ENCODE measurements at regions not wholly inside any gene's neighbourhood (a gene's known extent, or its start where the extent isn't known, plus 50 kb on each side); places are given as distances from the start of the nearest gene placed in this dataset.

DNA sequence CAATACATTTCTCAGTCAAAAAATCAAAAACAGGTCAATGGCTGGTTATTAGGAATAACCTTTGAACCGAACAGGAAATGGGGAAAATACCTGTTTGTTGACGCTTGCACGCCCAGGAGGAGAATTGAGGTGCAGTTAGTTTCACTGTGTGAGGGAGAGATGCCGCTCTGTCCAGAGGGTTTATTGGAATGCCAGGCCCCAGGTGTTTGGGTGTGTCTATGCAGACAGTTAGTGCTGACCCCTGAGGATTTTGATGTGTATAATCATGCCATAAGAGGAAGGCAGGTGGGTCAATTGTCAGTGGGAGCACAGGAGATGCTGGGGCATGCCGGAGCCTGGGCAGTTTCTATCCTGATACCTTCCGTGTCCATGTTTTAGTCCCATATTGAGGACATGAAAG lies 100.8 kb upstream of the DIO3 start:
- no peak for ATAC-seq

DNA sequence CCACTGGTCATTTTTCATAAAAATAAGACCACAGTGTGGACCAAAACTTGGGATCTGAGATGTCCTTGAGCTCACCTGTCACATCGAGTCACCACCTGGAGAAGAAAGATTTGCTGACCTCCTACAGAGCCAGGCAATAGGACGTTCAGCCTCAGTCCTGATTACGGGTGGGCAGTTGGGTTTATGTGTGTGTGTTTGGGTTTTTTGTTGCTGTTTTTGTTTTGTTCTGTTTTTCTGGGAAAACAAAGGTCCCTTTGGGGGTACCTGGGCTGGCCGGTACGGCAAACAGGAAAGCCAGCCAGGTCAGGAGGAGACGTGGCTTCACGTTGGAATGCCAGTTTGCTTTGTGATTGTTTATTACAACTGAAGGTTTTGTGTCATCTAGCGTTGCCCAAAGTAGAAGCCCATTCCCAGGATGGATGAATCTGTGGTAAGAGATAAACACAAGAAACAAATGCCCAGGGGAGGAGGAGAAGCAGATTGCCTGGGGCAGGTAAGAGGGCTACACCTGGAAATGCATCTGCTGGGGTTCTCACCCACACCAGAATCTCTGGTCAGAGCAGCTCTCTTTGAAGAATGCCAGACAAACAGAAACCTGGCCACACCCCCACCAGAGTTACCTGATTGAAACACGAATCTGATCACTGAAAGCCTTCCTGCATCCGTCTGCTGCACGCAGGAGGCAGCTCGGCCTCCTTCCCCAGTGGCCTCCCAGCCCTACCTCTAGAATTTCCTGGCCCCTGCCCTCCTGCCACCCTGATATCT lies 100.1 kb upstream of the DIO3 start:
- ATAC-seq, result no peak

DNA sequence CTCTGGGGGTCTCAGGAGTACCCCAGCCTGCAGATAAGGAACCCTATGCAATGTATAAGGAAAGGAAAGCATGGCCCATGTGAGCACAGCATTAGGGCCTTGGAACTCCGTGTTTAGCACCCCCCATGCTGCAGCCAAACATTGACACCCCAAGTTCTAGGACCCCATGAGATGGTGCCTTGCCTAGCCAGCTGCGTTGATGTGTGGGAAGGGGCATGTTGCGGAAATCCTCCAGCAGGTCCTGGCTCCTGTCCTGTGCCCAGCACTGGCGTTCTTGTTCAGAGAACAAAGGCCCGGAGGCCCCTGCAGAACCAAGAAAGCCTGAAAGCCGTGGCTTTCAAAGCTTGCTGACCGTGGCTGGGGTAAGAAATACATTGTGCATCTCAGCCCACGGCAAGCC lies 99.4 kb upstream of the DIO3 start:
- ATAC-seq, result no peak

DNA sequence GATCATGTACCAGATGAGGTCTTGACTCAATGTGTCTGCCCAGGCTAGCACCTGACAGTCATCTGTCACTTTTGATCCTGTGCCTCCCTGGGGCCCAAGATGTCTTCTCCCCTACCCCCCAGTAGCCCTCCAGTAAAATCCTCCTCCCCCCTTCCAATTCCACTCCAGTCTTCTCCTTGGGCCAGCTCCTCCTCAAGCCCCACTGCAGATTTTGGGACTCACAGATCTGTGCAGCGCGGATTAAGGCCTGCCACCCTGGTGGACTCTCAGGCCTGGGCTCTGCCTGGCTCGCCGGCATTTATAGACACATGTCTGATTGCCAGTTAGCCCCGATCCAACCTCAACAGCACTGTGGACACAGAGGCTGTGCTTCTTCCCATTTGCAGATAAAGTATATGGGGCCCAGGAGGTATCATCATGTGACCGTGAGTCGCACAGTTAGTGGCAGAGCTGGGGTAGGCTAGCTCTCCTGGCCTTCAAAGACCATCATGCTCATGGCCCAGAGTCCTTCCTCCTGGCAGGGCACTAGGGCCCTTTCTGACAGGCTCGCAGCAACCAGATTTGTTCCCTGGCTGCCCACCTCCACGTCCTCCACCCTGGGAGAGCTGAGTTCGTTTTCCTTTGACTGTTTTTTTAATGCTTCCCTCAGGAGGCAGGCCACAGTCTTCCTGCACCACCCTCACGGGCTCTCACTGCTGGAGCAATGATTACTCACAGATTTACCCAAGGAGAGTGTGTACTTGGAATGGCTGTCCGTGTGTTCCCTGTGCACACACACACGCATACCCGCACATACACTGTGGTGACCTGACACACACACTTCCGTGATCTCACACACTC lies 98.3 kb upstream of the DIO3 start:
- ATAC-seq, result no peak

DNA sequence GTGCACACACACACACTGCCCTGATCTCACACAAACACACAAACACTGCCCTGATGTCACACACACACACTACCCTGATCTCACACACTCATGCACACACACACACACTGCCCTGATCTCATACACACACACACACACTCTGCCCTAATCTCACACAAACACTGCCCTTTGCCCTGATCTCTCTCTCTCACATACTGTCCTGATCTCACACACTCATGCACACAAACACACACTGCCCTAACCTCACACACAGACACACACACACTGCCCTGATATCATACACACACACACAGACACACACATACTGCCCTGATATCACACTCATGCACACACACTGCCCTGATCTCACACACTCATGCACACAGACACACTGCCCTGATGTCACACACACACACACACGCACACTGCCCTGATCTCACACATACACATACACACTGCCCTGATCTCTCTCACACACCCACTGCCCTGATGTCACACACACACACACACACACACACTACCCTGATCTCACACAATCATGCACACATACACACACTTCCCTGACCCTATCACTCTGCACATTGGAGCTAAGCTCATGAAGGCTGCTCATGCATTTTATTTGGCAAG lies 97.6 kb upstream of the DIO3 start:
- no peak for ATAC-seq

DNA sequence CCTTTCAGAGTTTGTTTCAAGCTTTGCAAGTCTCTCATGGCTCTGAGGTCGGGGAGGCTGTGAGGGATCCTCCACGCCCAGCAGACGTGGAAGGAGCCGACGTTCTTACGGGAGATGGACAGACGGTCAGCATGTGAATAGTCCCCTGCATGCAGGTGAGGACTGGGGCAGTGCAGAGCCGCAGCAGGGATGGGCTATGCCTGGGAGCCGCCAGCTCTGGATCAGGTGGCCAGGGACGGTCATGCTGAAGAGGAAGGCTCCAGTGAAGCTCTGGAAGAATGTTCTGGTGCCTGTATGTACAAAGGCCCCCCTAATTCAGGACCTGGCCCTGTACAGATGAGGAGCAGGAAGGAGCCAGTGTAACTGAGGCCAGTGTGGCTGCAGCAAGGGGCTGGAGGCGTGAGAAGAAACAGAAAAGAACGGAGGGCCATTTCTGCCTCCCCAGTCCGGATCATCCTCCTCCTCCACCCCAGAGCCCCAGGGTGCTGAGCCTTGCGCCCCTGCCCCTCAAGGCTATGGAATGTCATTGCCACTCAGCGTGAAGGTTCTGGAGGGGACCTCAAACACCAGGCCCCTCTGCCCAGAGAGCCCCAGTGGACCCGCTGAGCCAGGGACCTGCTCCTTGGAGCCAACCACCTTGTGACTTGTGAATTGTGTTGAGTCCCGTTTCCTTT lies 96.8 kb upstream of the DIO3 start:
- ATAC-seq, result no peak

DNA sequence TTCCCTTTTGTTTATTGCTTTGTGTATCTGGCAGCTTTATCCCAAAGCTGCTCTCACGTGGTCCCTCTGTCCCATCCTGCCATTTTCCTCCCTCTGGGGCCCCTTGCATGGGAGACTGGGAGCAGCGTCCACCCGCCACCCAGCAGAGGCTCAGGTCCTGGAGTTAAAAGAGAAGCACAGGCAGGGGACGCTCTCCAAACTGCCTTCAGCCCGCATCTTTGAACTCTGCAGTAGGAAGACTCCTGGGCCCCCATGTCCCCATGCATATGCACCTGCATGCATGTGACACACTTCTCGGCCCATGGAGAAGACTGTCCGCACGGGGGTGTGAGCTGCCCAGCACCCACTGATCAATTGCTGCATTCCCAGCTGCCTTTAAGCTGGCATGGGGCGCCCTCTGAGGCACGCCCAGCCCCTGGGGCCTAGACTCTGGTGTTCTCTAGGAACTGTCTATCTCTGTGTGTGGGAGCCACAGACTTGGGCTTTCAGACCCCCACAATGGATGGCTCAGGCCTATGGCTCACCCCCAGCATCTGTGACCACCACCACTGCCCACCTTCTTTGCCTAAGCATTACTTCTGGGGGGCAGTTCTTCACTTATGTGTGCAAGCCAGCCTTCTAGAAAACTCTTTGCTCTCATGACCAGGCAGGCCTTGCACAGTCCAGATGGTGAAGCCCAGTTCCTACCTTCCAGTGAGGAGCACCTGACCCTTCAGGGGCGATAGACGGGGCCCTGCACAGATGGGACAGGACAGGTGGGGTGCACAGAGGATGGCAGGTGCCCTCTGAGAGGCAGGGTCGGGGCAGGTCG lies 96.1 kb upstream of the DIO3 start:
- ATAC-seq, result no peak

DNA sequence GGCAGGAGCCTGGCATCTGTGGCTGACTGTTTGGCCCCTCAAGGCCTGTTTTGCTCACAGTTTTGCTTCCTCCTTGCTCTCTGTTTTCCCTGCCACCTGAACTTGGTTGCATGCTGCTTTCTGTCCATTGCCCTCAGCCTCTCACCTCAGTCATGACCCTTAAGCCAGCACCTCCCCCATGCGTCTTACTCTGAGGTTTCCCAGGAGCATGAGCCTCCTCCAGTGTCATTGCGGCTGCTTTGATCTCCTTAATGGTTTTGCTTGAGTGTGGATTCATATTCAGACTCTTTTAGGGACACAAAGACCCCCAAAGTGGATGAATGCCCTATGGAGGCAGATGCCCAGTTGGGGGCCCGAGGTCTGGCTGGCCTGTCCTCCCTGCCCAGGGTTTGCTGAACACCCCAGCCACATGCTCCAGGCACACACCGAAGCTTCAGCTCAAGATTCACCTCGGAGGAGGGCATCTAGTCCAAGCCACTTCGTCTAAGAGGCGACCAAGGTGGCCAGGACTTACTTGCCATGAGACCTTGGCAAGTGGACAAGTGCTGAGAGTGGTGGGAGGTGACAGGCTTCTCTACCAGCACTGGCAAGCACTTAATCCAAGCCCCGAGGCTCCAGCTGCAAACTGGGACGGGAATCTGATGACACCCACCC lies 95.4 kb upstream of the DIO3 start:
- ATAC-seq, result no peak

DNA sequence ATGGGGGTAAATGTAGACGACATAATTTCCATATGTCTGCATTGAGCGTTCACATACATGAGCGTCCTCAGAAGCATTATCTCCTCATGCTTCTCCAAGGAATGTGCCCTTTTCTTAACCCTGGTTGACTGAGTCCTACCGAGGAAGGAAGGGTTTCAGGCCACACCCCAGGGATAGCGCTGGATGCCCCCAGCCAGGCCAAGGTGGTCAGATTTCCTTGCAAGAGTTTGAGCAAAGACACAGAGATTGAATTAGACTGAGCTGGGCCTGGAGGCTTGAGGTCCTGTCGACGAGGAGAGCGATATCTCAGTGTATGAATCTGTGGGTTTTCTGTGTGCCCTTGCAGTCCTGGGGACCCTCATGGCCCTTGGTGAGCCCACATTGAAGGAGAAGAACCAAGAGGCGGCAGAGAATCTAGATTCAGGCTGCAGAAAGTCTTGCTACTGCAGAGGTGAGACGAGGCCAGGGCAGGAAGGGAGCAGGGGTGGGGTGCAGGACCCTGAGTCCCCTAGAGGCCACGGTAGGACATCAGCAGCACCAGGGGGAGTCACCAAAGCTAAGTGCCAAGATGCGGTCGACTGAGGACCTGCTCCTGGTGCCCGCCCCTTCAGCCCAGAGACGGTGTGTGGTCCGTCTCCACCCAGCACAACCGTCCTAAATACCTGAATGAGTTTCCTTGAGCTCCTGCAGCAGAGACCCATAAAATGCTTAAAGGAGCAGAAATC lies 94.7 kb upstream of the DIO3 start:
- ATAC-seq, result no peak

DNA sequence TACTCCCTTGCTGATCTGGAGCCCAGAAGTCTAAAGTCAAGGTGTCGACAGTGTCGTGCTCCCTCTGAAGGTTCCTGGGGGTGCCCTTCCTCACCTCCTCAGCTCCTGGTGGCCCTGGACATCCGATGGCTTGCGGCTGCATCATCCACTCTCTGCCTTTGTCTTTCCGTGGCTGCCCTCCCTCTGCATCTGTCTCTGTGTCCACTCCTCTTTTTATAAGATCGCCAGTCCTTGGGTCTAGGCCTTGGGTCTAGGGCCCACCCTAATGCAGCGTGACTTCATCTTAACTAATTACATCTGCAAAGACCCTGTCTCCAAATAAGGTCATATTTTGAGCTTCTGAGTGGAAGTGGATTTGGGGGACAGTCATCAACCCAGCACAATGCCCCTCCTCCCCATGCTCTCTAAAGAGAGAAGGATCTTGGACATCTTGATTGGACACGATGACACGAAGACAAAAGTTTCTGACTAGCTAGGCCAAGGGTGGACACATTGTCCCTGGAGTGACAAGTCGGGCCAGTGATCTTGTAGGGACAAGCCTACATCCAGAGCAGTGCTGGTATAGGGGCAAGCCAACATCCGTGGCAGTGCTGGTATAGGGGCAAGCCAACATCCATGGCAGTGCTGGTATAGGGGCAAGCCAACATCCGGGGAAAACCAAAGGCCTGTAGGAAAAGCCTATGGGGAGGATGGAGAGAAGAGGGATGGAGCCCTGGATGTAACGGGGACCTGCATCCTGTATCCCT lies 93.9 kb upstream of the DIO3 start:
- no peak for ATAC-seq

DNA sequence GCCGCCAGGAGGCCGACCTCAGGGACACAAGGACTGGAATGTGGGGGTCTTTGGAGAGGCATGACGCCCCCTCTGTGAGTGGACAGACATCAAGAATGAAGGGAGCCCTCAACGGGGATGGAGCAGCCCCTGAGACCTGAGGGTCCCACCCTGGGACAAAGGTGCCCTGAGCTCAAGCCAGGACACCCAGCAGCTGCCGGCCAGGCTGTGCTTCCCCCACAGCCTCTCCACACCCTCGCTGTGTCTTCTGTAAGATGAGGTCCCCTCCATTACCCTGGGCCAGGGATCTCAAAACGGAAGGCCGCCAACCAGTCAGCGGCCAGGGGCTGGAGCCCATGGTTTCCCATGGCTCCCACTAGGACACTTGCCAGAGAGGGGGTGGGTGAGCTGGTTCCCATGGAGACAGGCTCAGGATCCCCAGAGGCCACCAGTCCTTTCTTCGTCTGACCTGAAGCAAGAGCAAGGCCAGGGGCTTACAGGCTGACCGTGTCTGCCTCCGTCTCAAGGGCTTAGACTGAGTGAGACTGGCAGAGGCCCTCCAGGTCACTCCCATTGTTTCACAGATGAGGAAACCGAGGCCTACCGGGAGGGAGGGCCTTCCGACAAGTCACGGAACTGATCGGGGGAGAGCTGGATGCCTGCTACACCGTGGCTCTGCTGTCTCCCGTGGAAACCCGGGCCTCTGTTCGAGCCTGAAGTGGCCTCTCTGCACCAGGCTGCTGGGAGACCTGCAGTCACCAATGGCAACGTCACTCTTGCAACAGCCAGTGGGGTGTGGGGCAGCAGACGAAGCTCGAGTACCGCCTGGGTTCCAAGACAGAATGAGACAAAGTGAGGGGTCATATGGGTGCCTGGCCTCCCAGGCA lies 91.7 kb upstream of the DIO3 start:
- ATAC-seq, result no peak

DNA sequence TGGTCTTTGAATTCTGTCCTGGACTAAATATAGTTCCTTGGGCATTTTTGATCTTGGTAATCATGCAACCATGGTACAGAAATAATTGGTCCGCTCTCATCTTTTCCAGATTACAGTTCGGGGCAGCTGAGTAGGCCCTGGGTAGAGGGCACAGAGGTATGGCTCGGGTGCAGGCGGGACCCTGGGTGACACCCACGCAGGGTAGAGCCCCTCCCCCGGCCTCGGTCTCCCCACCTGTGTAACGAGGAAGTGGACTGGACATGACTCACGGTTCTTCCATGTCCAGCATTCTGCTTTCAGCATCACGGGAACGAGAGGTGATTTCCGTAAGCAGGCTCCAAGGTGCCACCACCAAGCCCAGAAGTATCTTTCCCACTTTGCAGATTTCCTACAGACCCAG lies 91.0 kb upstream of the DIO3 start:
- no peak for ATAC-seq

DNA sequence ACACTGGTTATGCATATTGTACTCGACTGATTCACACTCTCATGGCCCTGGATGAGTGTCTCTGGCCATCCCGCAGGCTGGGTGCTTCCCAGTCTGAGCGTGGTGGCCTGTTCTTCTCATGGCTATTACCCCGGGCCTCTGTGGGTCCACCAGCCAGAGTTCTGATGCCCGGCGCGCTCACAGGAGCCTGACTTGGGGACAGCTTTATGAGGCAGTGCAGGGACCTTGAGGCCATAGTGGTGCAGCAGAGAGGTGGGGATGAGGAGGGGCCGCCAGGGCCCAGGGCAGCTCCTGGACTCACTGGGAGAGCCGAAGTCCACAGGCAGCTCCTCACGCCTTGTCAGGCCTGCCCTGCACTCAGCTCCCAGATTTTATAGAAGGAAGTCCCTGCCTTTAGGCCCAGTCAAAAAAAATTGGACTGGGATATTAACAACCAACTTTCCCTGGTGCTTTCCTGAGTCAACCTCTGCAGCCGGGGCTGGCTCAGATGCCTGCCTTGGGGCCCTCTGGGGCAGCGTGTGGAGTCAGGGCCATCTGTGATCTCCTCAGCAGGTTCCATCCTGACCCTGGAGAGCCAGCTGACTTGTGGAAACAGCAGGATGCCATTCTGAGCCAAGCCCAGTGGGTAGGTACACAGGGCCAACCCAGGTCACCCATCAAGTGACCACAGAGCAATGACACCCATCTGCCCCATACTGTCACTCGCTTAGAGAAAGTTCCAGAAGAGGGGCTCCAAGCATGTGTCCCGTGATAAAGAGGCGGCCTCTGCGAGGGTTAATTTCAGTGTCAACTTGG lies 89.4 kb upstream of the DIO3 start:
- ATAC-seq, result no peak

DNA sequence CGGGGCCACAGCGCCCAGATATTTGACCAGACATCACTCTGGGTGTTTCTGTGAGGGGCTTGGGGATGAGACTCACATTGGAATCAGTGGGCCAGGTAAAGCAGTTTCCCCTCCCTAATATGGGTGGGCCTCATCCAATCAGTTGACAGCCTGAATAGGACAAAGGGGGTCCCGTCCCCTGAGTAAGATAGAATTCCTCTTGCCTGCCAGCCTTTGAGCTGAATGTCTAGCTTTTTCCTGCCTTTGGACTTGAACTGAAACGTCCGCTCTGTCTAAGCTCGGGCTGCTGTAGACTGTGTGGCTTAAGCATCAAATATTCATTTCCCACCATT lies 88.8 kb upstream of the DIO3 start:
- no peak for ATAC-seq

DNA sequence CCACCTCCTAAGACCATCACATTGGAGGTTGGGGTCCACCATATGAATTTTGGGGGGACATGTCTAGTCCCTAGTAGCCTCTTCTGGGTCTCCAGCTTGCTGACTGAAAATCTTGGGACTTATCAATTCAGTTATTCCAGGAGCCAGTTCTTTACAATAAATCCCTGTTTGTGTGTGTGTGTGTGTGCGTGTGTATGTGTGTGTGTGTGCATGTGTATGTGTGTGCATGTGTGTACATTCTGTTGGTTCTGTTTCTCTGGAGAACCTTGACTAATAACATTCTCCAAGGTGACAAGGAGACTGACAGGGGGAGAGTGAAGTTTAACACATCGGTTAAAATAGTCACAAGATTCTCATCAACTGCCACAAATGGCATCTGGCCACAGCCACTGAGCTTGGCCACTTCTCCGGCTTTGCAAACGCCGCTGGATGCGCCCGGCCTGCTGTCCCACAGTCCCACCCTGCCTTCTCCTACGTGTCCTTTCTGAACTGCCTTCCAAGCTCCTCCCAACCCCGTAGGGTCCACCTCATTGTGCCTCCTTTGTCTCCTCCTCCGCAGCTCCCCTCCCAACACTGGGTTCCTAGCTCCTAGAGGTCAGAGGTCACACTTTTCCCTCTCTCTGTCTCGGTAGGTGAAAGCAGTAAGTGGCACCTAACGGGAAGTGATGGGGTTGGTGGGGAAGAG lies 88.1 kb upstream of the DIO3 start:
- no peak for ATAC-seq

DNA sequence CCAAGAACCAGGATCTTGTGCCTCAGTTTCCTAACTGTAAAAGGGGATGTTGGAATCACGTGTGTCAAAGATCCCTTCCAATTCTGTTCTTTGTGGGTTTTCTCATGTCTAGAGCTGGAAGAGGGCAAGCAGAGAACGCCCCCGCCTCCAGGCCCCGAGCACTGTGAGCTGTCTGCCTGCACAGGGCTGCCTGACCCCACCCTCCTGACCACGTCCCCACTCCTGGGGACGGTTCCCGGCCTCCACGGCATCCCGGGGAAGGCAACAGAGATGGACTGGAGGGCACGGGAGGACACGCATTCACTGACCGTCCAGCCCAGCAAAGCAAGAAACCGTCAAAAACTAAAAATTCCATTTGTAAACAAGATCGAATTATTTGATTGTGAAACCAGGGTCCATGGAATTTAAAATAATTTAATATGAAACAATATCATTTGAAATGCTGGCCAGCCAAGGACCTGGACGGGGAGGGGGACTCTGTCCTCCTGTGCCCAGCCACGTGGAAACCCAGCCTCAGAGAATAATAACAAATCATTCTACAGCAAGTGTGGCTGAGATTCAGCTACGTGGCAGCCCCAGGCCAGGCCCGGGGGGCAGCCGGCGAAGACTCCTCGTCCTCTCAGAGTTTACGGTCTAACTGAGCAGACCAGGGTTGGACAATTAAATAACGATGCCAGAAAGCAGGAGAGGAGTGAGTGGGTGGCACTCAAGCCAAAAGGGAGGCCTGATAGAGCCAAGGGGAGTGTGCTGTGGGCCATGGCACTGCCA lies 87.3 kb upstream of the DIO3 start:
- no peak for ATAC-seq

All from esophagus mucosa (tissue), 1 donor.